Mammary epithelial cell (primary cell): ENCODE measurements at regions not wholly inside any gene's neighbourhood (a gene's known extent, or its start where the extent isn't known, plus 50 kb on each side); places are given as distances from the start of the nearest gene placed in this dataset.

Experiments used
- EZH2 ChIP-seq: IDR thresholded peaks from 2 replicates; pipeline ENCODE4 v1.6.1; 2012; ENCODE audit warnings: low read length, inconsistent platforms, borderline replicate concordance
- TF ChIP-seq, protein P1 (sequence below), 2 donors: IDR thresholded peaks in 1 of 2; conservative IDR thresholded peaks in 1 of 2; 2 replicates each; pipeline ENCODE4 v1.5.1; 2011 to 2012; ENCODE audit warnings: inconsistent platforms in 2 of 2, low read length in 2 of 2, mild to moderate bottlenecking in 2 of 2, control low read depth in 1 of 2, low read depth in 1 of 2; ENCODE audit not compliant: insufficient read depth in 1 of 2; ENCODE audit errors: extremely low read depth in 1 of 2

DNA sequence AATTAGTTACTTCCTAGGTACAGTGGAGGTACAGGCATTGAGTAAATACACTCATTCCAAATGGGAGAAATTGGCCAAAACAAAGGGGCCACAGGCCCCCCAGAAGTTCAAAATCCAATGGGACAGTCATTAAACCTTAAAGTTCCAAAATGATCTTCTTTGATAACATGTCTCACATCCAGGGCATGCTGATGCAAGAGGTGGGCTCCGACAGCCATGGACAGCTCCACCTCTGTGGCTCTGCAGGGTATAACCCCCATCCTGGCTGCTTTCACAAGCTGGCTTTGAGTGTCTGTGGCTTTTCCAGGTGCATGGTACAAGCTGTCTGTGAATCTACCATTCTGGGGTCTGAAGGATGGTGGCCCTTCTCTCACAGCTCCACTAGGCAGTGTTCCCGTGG, 488.7 kb downstream of the DCDC2C start:
- TF ChIP-seq, protein P1, sequence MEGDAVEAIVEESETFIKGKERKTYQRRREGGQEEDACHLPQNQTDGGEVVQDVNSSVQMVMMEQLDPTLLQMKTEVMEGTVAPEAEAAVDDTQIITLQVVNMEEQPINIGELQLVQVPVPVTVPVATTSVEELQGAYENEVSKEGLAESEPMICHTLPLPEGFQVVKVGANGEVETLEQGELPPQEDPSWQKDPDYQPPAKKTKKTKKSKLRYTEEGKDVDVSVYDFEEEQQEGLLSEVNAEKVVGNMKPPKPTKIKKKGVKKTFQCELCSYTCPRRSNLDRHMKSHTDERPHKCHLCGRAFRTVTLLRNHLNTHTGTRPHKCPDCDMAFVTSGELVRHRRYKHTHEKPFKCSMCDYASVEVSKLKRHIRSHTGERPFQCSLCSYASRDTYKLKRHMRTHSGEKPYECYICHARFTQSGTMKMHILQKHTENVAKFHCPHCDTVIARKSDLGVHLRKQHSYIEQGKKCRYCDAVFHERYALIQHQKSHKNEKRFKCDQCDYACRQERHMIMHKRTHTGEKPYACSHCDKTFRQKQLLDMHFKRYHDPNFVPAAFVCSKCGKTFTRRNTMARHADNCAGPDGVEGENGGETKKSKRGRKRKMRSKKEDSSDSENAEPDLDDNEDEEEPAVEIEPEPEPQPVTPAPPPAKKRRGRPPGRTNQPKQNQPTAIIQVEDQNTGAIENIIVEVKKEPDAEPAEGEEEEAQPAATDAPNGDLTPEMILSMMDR (conservative IDR thresholded peaks at IDR 0.05 in 1 of 2, IDR thresholded peaks at IDR 0.05 in 1 of 2; ENCODE audit: extremely low read depth in 1 of 2, insufficient read depth in 1 of 2, low read depth in 1 of 2, low read length in 2 of 2): no peak
- TF ChIP-seq EZH2: no peak
